GM23338 (cell line): ENCODE measurements at regions not wholly inside any gene's neighbourhood (a gene's known extent, or its start where the extent isn't known, plus 50 kb on each side); places are given as distances from the start of the nearest gene placed in this dataset.
A peak's percentile ranks its signal among the peaks of the same experiment; 100 is the strongest.

Experiments
- ATAC-seq: fragments of 200-7000 bp; cut with Tn5 transposase; 3 replicates; pipeline ENCODE4 v1.9.1; 2020
- DNase-seq: peaks from one replicate; pipeline ENCODE4 v3.0.0-alpha.2; 2015; ENCODE audit warnings: low spot score
- H2AFZ ChIP-seq: fragments of 200-600 bp; sonication (generic); 2 replicates; pipeline ENCODE4 v1.8.0; 2016; ENCODE audit warnings: antibody characterized with exemption, mild to moderate bottlenecking, moderate library complexity
- H3F3A ChIP-seq: fragments of 200-600 bp; sonication (generic); replicated peaks from 2 replicates; pipeline ENCODE4 v1.8.0; 2017; ENCODE audit warnings: antibody characterized with exemption, mixed run types, low read depth
- H3K27ac ChIP-seq: fragments of 200-600 bp; sonication (generic); 2 replicates; pipeline ENCODE4 v1.6.1; 2016; ENCODE audit warnings: low read depth
- H3K27me3 ChIP-seq: fragments of 200-600 bp; sonication (generic); 2 replicates; pipeline ENCODE4 v1.8.0; 2016; ENCODE audit warnings: mild to moderate bottlenecking, mixed run types, moderate library complexity; ENCODE audit not compliant: insufficient read depth
- H3K36me3 ChIP-seq: fragments of 200-600 bp; sonication (generic); 2 replicates; pipeline ENCODE4 v1.8.0; 2016; ENCODE audit warnings: mild to moderate bottlenecking; ENCODE audit not compliant: insufficient read depth
- H3K4me1 ChIP-seq: fragments of 200-600 bp; sonication (generic); 2 replicates; pipeline ENCODE4 v1.8.0; 2016; ENCODE audit warnings: mild to moderate bottlenecking, moderate library complexity; ENCODE audit not compliant: insufficient read depth
- H3K4me2 ChIP-seq: fragments of 200-600 bp; sonication (generic); 2 replicates; pipeline ENCODE4 v1.7.1; 2017; ENCODE audit warnings: mixed run types
- H3K4me3 ChIP-seq: fragments of 200-600 bp; sonication (generic); 2 replicates; pipeline ENCODE4 v1.6.1; 2016; ENCODE audit warnings: mixed run types
- H3K79me2 ChIP-seq: fragments of 200-600 bp; sonication (generic); replicated peaks from 2 replicates; pipeline ENCODE4 v1.8.0; 2017; ENCODE audit warnings: mild to moderate bottlenecking; ENCODE audit not compliant: insufficient read depth
- H3K9me2 ChIP-seq: fragments of 200-600 bp; sonication (generic); 2 replicates; pipeline ENCODE4 v1.8.0; 2017; ENCODE audit not compliant: insufficient read depth
- H4K20me1 ChIP-seq: fragments of 200-600 bp; sonication (generic); replicated peaks from 2 replicates; pipeline ENCODE4 v1.8.0; 2017; ENCODE audit warnings: mild to moderate bottlenecking; ENCODE audit not compliant: insufficient read depth
- H3K27ac Mint-ChIP-seq: 2 replicates; pipeline ENCODE4 v1.8.0; 2020; ENCODE audit warnings: inconsistent platforms, mild to moderate bottlenecking, moderate library complexity, mixed read lengths
- H3K27me3 Mint-ChIP-seq: 3 replicates; pipeline ENCODE4 v1.8.0; 2022; ENCODE audit warnings: low read depth, mild to moderate bottlenecking, moderate library complexity, mixed read lengths, inconsistent platforms; ENCODE audit not compliant: insufficient read depth, poor library complexity
- H3K36me3 Mint-ChIP-seq: 3 replicates; pipeline ENCODE4 v1.8.0; 2021; ENCODE audit warnings: low read depth, mild to moderate bottlenecking, inconsistent platforms, moderate library complexity, mixed read lengths
- H3K4me1 Mint-ChIP-seq: 3 replicates; pipeline ENCODE4 v1.8.0; 2020; ENCODE audit warnings: mild to moderate bottlenecking, inconsistent platforms, mixed read lengths
- H3K4me3 Mint-ChIP-seq: 3 replicates; pipeline ENCODE4 v1.8.0; 2021; ENCODE audit warnings: moderate library complexity, mild to moderate bottlenecking, inconsistent platforms, mixed read lengths
- H3K9me3 Mint-ChIP-seq: 3 replicates; pipeline ENCODE4 v1.8.0; 2020; ENCODE audit warnings: moderate library complexity, mild to moderate bottlenecking, inconsistent platforms, mixed read lengths
- CREB1 ChIP-seq: fragments of 250-450 bp; sonication (Bioruptor Pico); IDR thresholded peaks from 2 replicates; pipeline ENCODE4 v1.5.0; 2020; ENCODE audit warnings: low read depth, mild to moderate bottlenecking, moderate library complexity
- ETS1 ChIP-seq: IDR thresholded peaks from 2 replicates; pipeline ENCODE4 v1.6.1; 2016; ENCODE audit warnings: antibody characterized with exemption
- EZH2 ChIP-seq: fragments of 200-600 bp; sonication (generic); IDR thresholded peaks from one replicate; pipeline ENCODE4 v1.8.0; 2017; ENCODE audit warnings: antibody characterized with exemption, mild to moderate bottlenecking, low read depth; ENCODE audit not compliant: unreplicated experiment
- EZH2phosphoT487 ChIP-seq: fragments of 200-600 bp; sonication (generic); IDR thresholded peaks from one replicate; pipeline ENCODE4 v1.8.1; 2018; ENCODE audit warnings: antibody characterized with exemption; ENCODE audit not compliant: unreplicated experiment
- JUNB ChIP-seq: IDR thresholded peaks from one replicate; pipeline ENCODE4 v1.6.1; 2016; ENCODE audit warnings: antibody characterized with exemption; ENCODE audit not compliant: unreplicated experiment
- NANOG ChIP-seq: IDR thresholded peaks from 2 replicates; pipeline ENCODE4 v1.6.1; 2016; ENCODE audit warnings: antibody characterized with exemption, borderline replicate concordance
- POLR2AphosphoS5 ChIP-seq: IDR thresholded peaks from 2 replicates; pipeline ENCODE4 v1.6.1; 2016; ENCODE audit warnings: antibody characterized with exemption, low read depth
- REST ChIP-seq: IDR thresholded peaks from one replicate; pipeline ENCODE4 v1.6.1; 2018; ENCODE audit warnings: antibody characterized with exemption; ENCODE audit not compliant: unreplicated experiment
- STAT1 ChIP-seq: IDR thresholded peaks from one replicate; pipeline ENCODE4 v1.6.1; 2016; ENCODE audit warnings: antibody characterized with exemption; ENCODE audit not compliant: unreplicated experiment
- ZNF114 ChIP-seq: fragments of 250-450 bp; sonication (Bioruptor Pico); IDR thresholded peaks from 2 replicates; pipeline ENCODE4 v1.5.0; 2020; ENCODE audit warnings: mild to moderate bottlenecking, moderate library complexity
- ZNF331 ChIP-seq: fragments of 250-450 bp; sonication (Bioruptor Pico); IDR thresholded peaks from 2 replicates; pipeline ENCODE4 v1.5.0; 2020; ENCODE audit warnings: low read depth, mild to moderate bottlenecking, moderate library complexity
- TF ChIP-seq, protein P1 (sequence below), 2 experiments: fragments of 200-600 bp in 1 of 2; sonication (generic) in 1 of 2; conservative IDR thresholded peaks; 2 replicates each; pipeline versions ENCODE4 v1.5.1 to v1.6.1; 2016 to 2017; ENCODE audit warnings: antibody characterized with exemption in 2 of 2, low read depth in 2 of 2, mild to moderate bottlenecking in 2 of 2, moderate library complexity in 1 of 2
- TF ChIP-seq, protein P2 (sequence below): fragments of 250-450 bp; sonication (Bioruptor Pico); IDR thresholded peaks from 2 replicates; pipeline ENCODE4 v1.5.0; 2020; ENCODE audit warnings: mild to moderate bottlenecking, moderate library complexity

GRCh38 chr5:124652514-124652819 lies 94.0 kb downstream of the ZNF608 start:
- H3K36me3 ChIP-seq: 0 out of 2 replicates have a peak, but pooled peaks cover 3% of the 10 kb centered on the region
- H3K4me1 ChIP-seq: peaks cover 45% of the 10 kb centered on the region
- H3K4me3 ChIP-seq: no peak overlapping the region
- no peak overlapping the region for H3K27ac ChIP-seq
- H3K4me2 ChIP-seq: peak overlapping the region; percentile 79
- DNase-seq (no peak), ATAC-seq (no peak)
- no peak overlapping the region for H3K27ac Mint-ChIP-seq
- peak overlapping the region; percentile 63; the same call in 1 of the 3 replicates for H3K4me3 Mint-ChIP-seq
- TF ChIP-seq, protein P1, sequence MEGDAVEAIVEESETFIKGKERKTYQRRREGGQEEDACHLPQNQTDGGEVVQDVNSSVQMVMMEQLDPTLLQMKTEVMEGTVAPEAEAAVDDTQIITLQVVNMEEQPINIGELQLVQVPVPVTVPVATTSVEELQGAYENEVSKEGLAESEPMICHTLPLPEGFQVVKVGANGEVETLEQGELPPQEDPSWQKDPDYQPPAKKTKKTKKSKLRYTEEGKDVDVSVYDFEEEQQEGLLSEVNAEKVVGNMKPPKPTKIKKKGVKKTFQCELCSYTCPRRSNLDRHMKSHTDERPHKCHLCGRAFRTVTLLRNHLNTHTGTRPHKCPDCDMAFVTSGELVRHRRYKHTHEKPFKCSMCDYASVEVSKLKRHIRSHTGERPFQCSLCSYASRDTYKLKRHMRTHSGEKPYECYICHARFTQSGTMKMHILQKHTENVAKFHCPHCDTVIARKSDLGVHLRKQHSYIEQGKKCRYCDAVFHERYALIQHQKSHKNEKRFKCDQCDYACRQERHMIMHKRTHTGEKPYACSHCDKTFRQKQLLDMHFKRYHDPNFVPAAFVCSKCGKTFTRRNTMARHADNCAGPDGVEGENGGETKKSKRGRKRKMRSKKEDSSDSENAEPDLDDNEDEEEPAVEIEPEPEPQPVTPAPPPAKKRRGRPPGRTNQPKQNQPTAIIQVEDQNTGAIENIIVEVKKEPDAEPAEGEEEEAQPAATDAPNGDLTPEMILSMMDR (conservative IDR thresholded peaks at IDR 0.05; ENCODE audit: low read depth in 2 of 2): no peak
- TF ChIP-seq STAT1 (no peak), ETS1 (no peak), JUNB (no peak), EZH2phosphoT487 (no peak), EZH2 (no peak), NANOG (no peak), REST (no peak), POLR2AphosphoS5 (no peak), ZNF331 (CRISPR knock-in tag) (no peak), CREB1 (CRISPR knock-in tag) (no peak), ZNF114 (CRISPR knock-in tag) (no peak)
- TF ChIP-seq, protein P2, sequence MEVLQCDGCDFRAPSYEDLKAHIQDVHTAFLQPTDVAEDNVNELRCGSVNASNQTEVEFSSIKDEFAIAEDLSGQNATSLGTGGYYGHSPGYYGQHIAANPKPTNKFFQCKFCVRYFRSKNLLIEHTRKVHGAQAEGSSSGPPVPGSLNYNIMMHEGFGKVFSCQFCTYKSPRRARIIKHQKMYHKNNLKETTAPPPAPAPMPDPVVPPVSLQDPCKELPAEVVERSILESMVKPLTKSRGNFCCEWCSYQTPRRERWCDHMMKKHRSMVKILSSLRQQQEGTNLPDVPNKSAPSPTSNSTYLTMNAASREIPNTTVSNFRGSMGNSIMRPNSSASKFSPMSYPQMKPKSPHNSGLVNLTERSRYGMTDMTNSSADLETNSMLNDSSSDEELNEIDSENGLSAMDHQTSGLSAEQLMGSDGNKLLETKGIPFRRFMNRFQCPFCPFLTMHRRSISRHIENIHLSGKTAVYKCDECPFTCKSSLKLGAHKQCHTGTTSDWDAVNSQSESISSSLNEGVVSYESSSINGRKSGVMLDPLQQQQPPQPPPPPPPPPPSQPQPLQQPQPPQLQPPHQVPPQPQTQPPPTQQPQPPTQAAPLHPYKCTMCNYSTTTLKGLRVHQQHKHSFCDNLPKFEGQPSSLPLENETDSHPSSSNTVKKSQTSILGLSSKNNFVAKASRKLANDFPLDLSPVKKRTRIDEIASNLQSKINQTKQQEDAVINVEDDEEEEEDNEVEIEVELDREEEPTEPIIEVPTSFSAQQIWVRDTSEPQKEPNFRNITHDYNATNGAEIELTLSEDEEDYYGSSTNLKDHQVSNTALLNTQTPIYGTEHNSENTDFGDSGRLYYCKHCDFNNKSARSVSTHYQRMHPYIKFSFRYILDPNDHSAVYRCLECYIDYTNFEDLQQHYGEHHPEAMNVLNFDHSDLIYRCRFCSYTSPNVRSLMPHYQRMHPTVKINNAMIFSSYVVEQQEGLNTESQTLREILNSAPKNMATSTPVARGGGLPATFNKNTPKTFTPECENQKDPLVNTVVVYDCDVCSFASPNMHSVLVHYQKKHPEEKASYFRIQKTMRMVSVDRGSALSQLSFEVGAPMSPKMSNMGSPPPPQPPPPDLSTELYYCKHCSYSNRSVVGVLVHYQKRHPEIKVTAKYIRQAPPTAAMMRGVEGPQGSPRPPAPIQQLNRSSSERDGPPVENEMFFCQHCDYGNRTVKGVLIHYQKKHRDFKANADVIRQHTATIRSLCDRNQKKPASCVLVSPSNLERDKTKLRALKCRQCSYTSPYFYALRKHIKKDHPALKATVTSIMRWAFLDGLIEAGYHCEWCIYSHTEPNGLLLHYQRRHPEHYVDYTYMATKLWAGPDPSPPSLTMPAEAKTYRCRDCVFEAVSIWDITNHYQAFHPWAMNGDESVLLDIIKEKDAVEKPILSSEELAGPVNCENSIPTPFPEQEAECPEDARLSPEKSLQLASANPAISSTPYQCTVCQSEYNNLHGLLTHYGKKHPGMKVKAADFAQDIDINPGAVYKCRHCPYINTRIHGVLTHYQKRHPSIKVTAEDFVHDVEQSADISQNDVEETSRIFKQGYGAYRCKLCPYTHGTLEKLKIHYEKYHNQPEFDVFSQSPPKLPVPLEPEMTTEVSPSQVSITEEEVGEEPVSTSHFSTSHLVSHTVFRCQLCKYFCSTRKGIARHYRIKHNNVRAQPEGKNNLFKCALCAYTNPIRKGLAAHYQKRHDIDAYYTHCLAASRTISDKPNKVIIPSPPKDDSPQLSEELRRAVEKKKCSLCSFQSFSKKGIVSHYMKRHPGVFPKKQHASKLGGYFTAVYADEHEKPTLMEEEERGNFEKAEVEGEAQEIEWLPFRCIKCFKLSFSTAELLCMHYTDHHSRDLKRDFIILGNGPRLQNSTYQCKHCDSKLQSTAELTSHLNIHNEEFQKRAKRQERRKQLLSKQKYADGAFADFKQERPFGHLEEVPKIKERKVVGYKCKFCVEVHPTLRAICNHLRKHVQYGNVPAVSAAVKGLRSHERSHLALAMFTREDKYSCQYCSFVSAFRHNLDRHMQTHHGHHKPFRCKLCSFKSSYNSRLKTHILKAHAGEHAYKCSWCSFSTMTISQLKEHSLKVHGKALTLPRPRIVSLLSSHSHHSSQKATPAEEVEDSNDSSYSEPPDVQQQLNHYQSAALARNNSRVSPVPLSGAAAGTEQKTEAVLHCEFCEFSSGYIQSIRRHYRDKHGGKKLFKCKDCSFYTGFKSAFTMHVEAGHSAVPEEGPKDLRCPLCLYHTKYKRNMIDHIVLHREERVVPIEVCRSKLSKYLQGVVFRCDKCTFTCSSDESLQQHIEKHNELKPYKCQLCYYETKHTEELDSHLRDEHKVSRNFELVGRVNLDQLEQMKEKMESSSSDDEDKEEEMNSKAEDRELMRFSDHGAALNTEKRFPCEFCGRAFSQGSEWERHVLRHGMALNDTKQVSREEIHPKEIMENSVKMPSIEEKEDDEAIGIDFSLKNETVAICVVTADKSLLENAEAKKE (CRISPR knock-in tag): no peak
- peaks cover 49% of the 10 kb centered on the region for H3K4me1 Mint-ChIP-seq
- no peaks in the 10 kb centered on the region for H3K27me3 ChIP-seq
- H3K9me2 ChIP-seq: no peaks in the 10 kb centered on the region
- H3K27me3 Mint-ChIP-seq: peaks cover 9% of the 10 kb centered on the region
- no peaks in the 10 kb centered on the region for H3K9me3 Mint-ChIP-seq
- no peaks in the 10 kb centered on the region for H4K20me1 ChIP-seq
- peaks cover 75% of the 10 kb centered on the region for H3K79me2 ChIP-seq
- no peaks in the 10 kb centered on the region for H3F3A ChIP-seq
- peaks cover 21% of the 10 kb centered on the region for H3K36me3 Mint-ChIP-seq
- H2AFZ ChIP-seq: no peak overlapping the region
